GM21360 (cell line): ENCODE measurements at regions not wholly inside any gene's neighbourhood (a gene's known extent, or its start where the extent isn't known, plus 50 kb on each side); places are given as distances from the start of the nearest gene placed in this dataset.

Experiments used
- ATAC-seq: cut with Tn5 transposase; IDR thresholded peaks from one replicate; pipeline ENCODE4 v1.9.1; 2021; ENCODE audit warnings: mild to moderate bottlenecking, moderate library complexity; ENCODE audit not compliant: unreplicated experiment

DNA sequence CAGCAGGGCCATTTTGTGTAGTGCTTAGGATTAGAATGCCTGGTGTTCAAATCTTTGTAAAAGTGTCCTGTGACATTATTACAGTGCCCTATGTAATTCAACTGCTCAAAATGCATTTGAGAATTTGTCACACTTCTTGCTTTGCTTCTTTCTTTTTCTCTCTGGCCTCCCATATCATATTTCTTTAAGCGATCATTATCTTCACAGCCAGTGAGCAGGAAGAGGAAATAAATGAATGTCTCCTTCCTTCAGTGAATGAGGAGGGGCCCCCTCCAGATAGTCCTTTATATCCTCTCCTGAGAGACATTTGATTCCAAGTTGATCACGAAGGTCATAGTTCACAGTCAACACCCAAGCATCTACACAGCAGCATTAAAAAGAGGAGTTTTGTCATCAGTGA, 425.1 kb upstream of the NPVF start:
- ATAC-seq = no peak

DNA sequence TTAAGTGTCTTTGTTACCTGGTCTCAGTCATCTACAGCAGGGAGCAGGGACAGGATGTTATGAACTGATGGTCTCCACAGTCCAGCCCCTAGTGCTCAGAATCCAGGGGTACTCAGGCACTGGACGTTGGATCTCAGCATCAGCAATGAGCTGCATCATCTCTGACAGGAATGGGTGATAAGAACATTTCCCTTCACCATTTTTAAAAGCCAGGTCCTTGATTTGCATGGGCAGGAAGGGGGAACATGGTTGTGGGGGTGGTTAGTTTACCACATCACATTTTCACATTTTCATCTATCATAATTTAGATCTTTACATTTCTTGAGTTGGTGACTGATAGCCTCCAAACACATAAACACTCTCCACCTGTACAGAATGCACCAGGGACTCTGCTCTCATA, 427.8 kb upstream of the NPVF start:
- no peak for ATAC-seq

DNA sequence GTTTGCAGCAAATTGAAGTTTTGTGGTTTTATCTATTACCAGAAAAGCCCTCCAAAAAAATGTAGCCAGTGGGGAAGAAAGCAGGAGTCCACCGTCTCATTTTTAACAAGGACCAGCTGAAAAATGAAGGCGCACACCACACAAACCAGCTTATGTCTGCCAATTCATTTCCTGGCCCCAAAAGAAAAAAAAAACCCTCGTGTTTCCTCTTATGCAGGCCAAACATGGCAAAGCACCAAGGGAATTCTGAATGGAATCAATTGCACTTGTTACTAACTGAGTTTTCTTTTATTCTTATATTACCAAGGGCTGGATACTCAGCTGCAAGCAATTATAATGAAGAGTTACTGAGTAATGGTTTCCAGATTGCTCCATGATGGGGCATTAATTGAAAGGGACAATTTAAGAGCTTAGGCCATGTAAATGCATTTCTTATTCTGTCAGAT, 428.3 kb upstream of the NPVF start:
- no peak for ATAC-seq

DNA sequence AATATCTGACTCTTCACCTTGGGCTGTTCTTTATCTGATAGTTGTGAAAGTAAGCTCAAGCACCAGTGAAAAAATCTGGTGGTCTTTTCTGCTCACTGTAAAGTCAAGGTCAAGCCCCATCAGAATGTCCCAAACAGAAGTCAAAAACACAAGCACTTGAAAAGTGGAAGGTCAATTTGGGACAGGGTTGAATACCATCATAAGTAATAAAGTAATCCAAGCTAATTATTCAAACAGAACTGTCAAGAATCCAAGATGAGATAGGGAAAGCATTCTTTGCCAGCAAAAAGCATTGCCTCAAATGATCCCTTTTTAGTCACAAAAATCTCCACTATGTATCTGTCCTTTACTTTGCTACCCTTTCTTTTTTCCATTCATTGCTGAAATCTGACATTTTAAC, 430.1 kb upstream of the NPVF start:
- no peak for ATAC-seq

DNA sequence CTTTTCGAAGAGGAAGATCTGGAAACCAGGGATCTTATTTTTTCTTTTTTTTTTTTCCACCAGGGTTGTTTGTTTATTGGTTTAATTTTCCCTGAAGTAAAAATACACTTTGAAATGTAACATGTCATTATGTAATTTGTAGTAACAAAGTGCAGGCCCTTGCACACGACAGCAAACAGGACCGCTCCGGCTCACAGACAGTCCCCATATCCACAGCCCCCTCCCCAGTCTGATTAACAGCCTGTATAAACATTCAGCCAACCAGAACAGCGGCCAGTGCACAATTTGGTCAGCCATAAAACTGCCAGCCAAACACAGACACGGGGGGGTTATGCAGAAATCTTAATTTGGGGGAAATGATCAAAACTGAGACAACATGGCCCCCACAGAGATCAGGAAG, 431.6 kb upstream of the NPVF start:
- ATAC-seq = no peak

DNA sequence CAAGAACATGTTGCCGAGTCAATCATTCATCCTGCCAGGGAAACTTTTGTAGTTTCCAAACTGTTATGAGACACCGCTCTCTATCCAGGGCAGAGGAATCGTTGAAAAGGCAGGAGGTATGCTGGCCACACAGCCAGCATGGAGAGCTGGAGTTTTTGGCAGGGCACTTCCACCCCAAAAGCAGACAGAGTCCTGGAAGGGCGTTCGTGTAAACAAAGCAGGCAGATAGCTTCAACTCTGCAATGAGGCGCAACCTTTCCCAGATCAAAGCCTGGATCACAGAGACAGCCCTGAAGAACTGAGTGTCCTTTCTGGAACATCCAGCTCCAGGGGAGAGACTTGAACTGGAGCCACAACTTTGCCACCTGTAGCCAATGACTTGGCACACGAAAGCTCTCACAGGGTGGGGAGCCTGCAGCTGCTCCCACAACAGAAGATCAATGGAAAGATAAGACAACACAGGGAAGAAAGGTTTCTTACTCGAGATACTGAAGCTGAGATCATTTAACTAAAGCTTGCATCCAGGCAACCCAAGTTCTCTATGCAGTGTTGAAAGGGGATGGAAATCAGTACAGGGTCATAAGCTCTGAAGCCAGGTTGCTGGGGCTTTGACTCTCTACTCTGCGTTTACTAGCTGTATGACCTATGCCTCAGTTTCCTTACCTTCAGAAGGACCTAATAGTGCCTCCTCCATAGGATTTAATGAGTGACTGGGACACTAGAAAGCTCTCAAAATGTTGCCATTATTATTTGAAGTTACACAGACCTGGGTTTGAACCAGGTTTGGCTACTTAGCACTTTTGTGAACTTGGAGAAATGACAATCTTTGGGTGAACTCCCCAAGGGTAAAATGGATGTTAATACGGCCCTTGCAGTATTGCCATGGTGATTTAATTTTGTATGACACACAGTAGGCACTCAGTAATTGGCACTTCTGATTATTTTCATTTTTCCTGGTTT, 434.8 kb upstream of the NPVF start:
- no peak for ATAC-seq

DNA sequence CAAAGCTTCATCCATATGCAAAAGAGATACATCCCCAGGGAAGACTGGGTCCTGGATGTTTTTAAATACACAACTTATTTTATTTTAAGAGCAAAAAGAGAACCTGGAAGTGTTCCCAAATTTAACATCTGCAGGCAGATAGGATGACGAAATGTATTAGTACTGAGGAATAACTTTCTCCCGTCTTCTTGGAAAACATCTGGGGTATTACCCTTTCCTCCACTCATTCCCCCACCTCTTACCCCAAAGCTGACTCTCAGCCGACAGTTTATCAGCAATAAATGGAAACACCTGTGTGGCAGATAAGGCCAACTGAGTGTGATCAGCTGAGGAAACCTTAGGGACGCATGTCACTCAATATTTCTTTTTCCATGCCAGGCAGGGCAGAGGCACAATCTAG, 435.6 kb upstream of the NPVF start:
- ATAC-seq = no peak

DNA sequence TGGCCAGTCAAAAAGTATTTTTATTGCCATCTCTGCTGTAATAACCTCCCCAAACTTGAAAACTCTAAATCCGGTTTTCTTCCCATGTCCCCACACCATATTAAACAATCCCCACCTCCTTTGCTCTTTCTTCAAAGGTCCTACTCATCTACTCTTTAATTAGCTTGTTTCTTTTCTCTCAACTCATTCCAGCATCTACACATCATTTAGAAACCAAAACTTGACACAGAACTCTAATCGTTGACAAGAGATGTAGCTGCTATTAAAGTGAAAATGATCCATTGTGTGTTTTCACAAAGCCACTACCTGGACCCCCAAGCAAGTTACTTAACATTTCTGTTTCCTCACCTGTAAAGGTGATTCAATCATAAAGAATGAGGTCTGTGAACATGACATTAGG, 436.3 kb upstream of the NPVF start:
- ATAC-seq = no peak

DNA sequence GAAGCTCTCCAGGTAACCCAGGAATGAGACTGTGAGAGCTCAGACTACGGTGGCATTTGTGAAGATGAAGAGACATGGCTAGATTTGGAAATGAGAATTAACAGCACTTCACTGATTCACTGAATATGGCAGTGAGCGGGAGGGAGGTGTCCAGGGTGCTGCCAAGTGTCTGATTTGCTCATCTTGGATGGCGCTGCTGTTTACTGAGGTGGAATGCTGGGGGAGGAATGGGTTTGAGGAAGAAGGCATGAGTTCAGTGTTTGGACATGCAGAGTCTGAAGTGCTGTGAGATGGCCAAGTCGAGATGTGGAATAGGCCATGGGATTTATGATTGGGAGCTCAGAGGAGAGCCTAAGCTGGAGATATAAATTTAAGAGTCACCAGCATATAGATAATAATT, 437.1 kb upstream of the NPVF start:
- no peak for ATAC-seq

DNA sequence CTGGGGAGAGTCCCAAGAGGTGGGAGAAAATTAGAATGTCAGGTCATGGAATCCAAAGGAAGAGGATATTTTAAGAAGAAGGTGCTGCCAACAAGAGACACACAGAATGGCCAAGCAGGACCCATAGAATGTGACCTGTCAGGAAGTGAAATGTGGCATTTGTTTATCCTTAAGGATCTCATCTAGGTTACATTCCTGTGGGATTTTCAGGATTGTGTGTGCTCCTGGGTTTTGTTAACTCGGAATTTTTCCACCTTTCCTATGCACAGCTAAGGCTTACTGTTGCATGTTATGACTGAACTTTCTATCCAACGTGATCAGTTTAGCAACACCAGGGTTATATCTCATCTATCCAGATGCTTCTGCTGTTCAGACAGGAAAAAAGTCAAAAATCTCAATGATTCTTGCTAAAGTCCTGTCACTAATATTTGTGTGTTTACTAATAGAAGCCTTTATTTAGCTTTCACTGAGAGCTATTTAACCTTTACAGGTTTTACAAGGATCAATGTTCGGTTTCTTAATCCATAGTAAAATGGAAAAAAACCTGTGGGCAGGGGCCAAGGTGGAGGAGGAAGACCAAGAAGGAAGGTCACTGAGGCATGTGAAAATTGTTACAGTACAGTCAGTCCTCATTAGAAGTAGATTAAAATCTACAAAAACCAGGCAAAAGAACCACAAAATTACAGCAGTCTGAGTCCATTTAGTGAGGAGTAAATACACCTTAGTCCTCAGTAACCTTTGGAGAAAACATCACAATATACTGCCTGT, 437.8 kb upstream of the NPVF start:
- ATAC-seq = no peak

DNA sequence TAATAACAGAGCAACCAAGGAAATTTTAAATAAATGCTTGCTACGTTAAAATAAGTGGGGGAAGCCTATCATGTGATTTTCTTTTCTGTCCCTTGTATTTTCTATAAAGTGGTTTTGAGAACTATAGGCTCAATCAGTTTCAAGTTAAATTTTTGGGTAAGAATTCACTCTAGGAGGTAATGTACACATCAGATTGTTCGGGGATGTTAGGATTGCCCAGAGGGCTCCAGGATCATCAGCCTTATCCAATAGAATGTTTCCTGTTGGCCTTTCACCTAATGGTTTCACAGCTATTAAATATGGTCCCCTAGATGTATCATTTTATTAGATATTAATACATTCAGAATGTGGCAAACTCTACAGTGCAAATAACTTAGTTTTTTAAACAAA, 438.4 kb upstream of the NPVF start:
- ATAC-seq = no peak

DNA sequence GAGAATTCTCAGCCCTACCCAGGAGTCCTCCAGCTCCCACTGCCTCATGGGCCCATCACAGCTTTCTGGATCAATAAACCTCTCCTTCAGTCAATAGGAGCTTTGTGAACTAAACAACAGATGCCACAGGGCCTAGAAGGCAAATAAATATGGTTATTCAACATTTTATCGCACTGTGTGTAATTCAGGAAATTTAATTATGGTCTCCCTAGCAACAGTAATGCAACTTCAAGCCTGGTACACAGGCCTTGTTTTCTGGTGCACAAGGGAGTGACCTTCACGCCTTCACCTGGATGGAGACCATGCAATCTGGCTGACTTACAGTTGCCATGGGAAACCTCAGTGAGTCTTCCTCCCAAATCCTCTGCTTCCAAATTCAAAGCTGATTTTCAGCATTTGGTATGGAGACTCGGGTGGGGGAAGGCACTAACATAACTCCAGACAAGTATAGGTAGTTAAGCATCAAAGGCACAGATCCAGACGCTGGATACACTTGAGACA, 441.0 kb upstream of the NPVF start:
- ATAC-seq = no peak

DNA sequence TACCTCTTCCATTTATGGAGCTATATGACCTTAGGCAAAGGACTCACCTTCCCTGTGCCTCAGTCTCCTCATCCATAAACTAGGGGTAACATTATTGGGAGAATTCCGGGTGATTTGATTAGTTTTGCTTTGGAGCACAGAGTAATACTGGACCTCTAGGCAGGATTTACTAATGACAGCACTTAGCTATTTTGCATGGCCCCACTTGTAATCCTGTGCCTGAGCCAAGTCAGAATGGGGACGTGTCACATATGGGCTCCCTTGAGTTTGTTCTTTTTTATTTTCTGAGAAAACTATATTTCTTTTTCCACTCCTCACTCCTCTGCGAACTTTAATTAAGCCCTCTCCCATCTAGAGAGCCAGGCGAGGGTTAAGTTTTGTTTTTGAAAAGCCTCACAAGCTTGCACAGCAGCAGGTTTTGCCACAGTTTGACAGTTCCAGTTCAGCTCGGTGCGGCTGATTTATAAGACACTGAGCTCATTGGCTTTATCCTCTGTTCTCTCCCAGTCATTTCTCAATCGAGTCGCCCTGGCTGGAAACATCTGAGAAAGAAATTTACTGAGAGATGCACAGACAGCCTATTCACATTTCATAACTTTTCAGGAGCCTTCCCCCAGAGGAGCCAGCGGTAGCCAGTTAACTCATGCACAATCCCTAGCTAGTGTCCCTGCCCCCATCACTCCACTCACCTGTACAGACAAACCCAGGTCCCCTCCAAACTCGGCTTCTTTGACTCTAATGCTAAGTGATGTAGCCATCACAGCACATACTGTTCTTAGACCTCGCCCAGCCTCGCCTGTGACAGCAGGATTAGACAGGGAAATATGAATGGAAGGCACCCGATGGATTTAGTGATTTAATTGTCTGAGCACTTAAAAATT, 441.9 kb upstream of the NPVF start:
- no peak for ATAC-seq

DNA sequence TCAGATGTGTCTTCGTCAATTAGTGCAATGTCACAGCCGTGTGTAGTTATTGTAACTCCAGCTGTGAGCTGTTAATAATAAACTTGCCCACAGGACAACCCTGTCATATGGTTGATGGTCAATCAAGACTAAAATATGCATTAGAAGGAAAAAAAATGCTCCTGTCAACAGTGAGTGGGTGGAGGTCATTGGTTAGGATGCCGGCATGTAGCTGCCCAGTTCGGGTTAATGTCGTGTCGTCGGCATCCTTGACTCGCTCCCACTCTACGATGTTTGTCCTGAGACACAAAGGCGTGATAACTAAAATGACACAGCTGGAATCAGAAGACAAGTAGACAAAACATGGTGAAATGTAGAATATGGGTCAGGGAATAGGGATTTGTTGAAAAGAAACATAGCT, 442.8 kb upstream of the NPVF start:
- no peak for ATAC-seq

DNA sequence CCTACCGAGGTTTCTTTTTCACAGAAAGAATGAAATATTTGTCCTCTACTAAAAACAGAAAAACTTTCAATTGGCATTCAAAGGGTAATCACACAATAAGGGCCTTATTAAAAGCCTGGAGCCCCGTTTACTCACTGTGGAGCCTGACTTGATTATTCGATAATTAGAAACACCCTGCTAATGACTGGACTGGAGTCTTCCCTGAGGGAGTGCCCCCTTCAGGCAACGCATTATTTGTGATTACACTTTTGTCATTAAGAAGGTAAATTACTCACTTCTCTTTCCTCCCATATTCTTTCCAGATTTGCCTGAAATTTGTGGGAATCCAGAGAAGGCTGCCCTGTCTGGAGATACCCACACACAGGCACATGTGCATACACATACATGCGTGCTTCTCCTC, 444.2 kb upstream of the NPVF start:
- no peak for ATAC-seq

DNA sequence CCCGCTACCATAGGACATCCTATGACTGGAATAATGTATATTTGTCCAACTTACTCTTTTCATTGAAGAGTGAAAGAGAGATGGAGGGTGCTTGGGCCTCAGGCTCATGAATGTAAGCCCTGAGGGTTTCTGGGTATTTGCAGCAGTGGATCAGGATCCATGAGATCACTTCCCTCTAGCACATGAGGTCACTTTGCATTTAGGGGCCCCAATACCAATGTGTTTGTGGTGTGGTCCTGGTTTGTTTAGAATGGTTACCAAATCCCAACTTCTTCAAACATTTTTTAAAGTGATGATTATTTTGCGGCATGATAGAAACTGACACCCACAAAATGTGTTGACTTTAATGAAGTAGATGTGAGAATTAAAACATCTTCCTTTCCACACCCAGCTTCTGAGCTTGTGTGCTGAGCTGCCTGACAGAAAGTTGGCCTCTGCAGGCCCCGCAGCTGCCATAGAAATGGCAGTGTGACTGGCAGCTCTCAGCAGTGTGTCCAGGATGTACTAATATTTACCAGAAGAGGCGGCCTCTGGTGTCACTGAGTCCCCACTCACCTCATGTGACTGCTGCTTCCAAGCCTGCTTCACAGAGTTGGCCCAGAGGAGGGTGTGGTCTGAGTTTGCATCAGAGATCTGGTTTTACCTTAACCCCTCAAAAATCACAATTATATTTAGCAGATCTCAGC, 447.6 kb upstream of the NPVF start:
- ATAC-seq = no peak

DNA sequence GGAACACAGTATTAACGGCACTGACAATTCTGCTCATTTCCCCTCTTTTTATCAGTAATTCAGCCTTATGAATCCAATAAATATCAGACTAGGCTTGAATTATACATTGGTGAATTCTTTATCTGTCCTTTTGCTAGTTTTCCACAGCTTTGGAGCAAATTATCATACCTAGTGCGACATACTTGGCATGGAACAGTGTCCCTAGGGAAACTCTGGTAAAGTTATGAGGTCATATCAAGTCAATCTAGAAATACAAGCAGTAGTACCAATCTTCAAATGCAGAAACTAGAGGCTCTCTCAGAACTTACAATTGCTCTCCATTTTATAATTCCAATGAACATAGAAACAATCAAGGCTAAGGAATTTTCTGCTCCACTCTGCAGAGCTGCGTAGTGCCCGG, 449.3 kb upstream of the NPVF start:
- no peak for ATAC-seq

DNA sequence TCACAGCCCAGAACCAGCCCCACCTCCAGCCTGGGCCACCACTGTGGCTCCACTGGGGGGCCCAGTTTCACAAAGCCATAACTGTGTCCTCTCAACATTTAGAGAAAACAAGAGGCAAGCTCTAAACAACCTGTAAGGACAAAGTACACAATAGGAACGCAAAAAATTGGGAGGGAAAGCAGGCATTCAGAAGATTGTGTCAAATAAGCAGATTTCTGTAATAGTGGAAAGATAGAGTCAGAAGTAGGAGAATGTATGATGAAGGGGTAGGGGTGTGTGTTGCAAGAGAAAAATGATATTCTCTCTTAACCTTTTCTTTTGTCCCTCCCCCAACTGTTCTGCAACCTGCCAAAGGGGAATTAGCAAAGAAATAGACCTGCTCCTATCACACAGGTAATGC, 449.9 kb upstream of the NPVF start:
- ATAC-seq = no peak

DNA sequence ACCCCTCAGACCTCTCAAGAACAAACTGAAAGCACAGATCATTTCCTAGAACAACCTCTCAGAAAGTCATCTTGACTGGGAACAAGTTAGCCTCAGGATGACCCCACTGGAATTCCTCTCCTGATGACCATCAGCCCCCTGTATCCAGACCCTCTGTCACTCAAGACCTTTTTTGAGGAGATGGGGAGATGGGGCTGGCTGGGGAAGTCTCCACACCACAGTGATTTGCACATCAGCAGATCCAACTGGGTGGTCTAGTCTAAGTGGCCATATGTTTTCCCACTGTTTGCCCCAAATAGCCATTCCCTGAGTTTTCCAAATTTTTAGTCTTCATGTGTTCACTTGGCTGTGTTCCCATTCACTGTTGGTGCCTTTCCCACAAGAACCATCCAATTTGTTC, 452.4 kb upstream of the NPVF start:
- no peak for ATAC-seq

DNA sequence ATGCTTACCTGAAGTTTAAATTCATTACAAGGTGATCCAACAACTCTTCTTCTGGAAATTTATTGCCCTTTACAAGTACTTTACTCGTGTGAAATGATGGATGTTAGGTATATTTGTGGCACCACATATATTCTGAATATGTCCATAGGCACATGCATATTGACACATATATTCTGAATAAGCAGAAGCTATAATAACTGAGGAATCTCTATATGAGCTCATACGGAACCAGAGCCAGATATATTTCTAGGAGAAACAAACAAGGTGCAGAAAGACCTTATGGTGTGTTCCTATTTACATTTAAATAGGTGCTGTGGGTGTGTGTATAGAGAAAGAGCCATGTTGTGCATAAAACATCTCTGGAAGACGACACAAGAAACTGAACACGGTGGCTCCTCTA, 456.1 kb upstream of the NPVF start:
- ATAC-seq = no peak
